ENCODE measurements at regions not wholly inside any gene's neighbourhood (a gene's known extent, or its start where the extent isn't known, plus 50 kb on each side); places are given as distances from the start of the nearest gene placed in this dataset.

DNA sequence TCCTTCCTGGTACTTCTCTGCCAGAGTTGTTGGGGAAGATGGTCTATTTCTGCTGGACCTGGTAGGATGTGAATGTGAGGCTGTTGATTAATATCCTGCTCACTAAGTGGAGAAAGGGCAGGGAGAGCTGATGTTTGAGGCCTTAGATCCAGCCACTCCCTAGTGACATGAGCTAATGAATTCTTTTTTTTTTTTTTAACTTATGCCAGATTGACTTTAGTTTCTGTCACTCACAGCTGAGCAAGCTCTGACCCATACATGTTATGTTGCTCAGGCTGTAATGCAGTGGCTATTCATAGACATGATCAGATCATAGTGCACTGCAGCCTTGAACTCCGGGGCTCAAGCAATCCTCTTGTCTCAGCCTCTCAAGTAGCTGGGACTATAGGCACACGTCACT, 75.1 kb upstream of the SPRY4 start:
- no peak for TF ChIP-seq CEBPB (IDR thresholded peaks at IDR 0.05)
- TF ChIP-seq TAF1 (IDR thresholded peaks at IDR 0.05; ENCODE audit: low read depth), result no peak
- no peak for TF ChIP-seq YY1 (IDR thresholded peaks at IDR 0.05; ENCODE audit: low read depth)
- TF ChIP-seq, protein P1, sequence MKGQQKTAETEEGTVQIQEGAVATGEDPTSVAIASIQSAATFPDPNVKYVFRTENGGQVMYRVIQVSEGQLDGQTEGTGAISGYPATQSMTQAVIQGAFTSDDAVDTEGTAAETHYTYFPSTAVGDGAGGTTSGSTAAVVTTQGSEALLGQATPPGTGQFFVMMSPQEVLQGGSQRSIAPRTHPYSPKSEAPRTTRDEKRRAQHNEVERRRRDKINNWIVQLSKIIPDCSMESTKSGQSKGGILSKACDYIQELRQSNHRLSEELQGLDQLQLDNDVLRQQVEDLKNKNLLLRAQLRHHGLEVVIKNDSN (IDR thresholded peaks at IDR 0.05), result no peak
- no peak for TF ChIP-seq NFIC (IDR thresholded peaks at IDR 0.05)
